ENCODE measurements at regions not wholly inside any gene's neighbourhood (a gene's known extent, or its start where the extent isn't known, plus 50 kb on each side); places are given as distances from the start of the nearest gene placed in this dataset.

DNA sequence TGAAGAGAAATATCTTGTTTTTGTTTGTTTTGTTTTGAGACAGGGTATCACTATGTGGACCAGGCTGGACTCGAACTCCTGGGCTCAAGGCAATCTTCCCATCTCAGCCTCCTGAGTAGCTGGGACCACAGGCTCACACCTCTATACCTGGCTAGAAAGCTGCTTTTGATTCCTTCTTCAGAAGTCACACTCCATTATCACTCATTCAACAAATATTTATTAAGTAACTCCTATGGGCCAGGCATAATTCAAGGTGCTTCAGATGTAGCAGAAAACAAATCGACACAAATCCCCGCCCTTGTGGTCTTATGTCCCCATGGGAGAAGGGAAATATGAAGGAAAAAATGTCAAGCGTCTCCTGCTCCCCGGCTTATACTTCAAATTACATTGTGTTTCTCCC is 72.6 kb upstream of the DHX15 start:
- H3K4me3 ChIP-seq = no peak overlapping the region
- no peak for DNase-seq (ENCODE audit: low read depth in 1 of 2, low spot score in 2 of 2)
- no peak overlapping the region for H3K27ac ChIP-seq

GRCh38 chr4:24657768-24658617 is 73.6 kb upstream of the DHX15 start:
- H3K4me1 ChIP-seq (replicated peaks) = no peaks in the 10 kb centered on the region; the same call in 1 of the 2 replicates
- H3K27me3 ChIP-seq (replicated peaks) = no peaks in the 10 kb centered on the region
- peak; percentile 48 to 64 for DNase-seq (ENCODE audit: low read depth in 1 of 2, low spot score in 2 of 2)
- no peak overlapping the region for H3K4me3 ChIP-seq
- H3K36me3 ChIP-seq = no peaks in the 10 kb centered on the region
- H3K27ac ChIP-seq = no peak overlapping the region
- H3K9me3 ChIP-seq (replicated peaks) = no peaks in the 10 kb centered on the region

More for the DNA sequence above, 72.6 kb upstream of the DHX15 start:
- H3K4me1 ChIP-seq (replicated peaks) = no peaks in the 10 kb centered on the region; the same call in 1 of the 2 replicates
- no peaks in the 10 kb centered on the region for H3K36me3 ChIP-seq
- H3K27me3 ChIP-seq (replicated peaks) = no peaks in the 10 kb centered on the region
- no peaks in the 10 kb centered on the region for H3K9me3 ChIP-seq (replicated peaks)

DNA sequence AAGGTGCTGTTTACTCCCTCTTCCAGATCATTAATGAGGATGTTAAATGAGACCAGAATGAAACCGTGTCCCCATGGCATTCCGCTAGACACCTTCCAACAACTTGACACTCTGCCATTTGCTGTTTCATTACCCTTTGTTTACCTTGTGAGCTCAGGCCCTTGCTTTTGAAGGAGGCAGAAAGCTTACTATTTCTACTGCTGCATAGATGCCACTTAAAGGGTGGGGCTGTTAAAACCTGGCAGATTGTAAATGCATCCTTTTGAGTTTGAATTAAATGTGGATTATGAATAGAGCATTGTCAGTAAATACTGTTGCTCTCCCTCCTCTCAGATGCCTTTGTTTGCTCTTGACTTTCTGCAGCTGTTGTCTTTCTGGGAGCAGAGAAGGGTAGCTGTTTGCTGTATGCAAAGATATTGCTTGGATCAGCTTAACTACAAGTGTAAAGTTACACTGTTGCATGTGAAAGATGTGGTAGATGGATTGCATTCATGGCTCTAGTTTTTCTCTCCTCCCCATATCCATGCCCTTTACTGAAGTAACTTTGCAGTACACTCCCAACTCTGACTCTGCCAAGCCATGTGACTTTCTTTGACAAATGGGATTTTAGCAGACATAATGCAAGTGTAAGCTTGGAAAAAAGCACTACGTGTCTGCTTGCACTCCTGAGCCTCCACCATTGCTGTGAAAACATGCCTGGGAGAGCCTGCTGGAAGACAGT is 75.0 kb upstream of the DHX15 start:
- Histone ChIP-seq H3K9me3 (replicated peaks) (no peaks in the 10 kb centered on the region), H3K27ac (no peak overlapping the region), H3K4me1 (replicated peaks) (no peaks in the 10 kb centered on the region; the same call in 1 of the 2 replicates), H3K36me3 (no peaks in the 10 kb centered on the region), H3K4me3 (no peak overlapping the region), H3K27me3 (replicated peaks) (no peaks in the 10 kb centered on the region)
- no peak for DNase-seq (ENCODE audit: low read depth in 1 of 2, low spot score in 2 of 2)

GRCh38 chr4:24662056-24662455 is 77.7 kb upstream of the DHX15 start:
- Histone ChIP-seq H3K36me3 (no peaks in the 10 kb centered on the region), H3K4me3 (no peak overlapping the region), H3K4me1 (replicated peaks) (no peaks in the 10 kb centered on the region; the same call in 1 of the 2 replicates), H3K27me3 (replicated peaks) (no peaks in the 10 kb centered on the region), H3K27ac (no peak overlapping the region), H3K9me3 (replicated peaks) (no peaks in the 10 kb centered on the region)
- no peak for DNase-seq (ENCODE audit: low read depth in 1 of 2, low spot score in 2 of 2)

DNA sequence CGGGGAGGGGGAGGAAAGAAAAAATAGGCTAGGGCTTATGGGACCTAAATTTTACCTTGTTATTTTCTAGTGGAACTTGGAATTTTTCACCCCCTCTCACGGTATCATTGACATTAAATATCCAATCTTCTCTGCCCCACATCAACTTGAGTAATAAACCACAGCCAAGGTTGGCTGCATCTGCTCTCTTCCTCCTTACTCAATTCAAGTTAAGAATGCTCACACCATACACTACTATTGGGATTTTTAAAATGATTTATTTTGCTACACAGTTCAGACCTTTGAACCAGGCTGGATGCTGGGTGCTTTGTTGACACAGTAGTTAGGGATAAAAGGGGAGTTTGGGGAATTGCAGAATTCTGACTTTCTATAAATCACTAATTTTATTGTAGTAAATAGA is 78.2 kb upstream of the DHX15 start:
- H3K9me3 ChIP-seq (replicated peaks) = no peaks in the 10 kb centered on the region
- no peak overlapping the region for H3K27ac ChIP-seq
- H3K4me1 ChIP-seq (replicated peaks) = no peaks in the 10 kb centered on the region; the same call in 1 of the 2 replicates
- no peaks in the 10 kb centered on the region for H3K27me3 ChIP-seq (replicated peaks)
- H3K4me3 ChIP-seq = no peak overlapping the region
- DNase-seq (ENCODE audit: low read depth in 1 of 2, low spot score in 2 of 2) = no peak
- H3K36me3 ChIP-seq = no peaks in the 10 kb centered on the region

- Histone ChIP-seq H3K4me3 (no peak overlapping the region), H3K4me1 (replicated peaks) (no peaks in the 10 kb centered on the region), H3K27ac (no peak overlapping the region), H3K27me3 (replicated peaks) (no peaks in the 10 kb centered on the region), H3K9me3 (replicated peaks) (no peaks in the 10 kb centered on the region), H3K36me3 (no peaks in the 10 kb centered on the region)
- DNase-seq (ENCODE audit: low read depth in 1 of 2, low spot score in 2 of 2) = no peak
Observed at GRCh38 chr4:24664956-24665355, 80.6 kb upstream of the DHX15 start.

- Histone ChIP-seq H3K27me3 (replicated peaks) (no peaks in the 10 kb centered on the region), H3K27ac (no peak overlapping the region), H3K9me3 (replicated peaks) (no peaks in the 10 kb centered on the region), H3K4me3 (no peak overlapping the region), H3K36me3 (no peaks in the 10 kb centered on the region), H3K4me1 (replicated peaks) (no peaks in the 10 kb centered on the region)
- DNase-seq (ENCODE audit: low read depth in 1 of 2, low spot score in 2 of 2) = no peak
Observed at GRCh38 chr4:24666316-24666715, 82.0 kb upstream of the DHX15 start.

DNA sequence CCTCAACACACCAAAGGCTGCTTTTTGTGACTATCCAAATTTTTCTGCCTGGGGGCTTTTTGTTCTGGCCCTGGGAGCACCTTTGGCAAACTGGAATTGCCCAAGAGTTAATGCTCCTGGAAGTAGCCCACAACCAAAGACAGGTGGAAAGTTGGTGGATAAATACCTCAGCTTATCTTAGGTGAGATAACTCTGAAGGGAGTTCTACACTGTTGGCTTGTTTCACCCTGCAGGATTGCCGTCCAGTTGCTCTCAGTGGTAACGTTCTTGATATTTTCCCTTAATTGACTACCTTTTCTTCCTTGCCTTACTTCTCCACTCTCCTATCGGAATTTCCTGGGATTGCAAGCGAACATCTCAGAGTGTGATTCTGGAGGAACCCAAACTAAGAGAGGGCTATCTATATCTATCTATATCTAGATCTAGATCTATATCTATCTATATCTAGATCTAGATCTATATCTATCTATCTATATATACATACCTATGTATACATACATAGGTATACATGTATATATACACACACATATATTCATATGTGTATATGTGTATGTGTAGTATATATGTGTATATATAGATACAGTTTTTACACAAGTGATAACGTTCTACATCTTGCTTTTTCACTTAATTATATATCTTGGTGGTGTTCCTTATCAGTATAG is 82.6 kb upstream of the DHX15 start:
- H3K4me1 ChIP-seq (replicated peaks) = no peaks in the 10 kb centered on the region
- no peak overlapping the region for H3K4me3 ChIP-seq
- no peak for DNase-seq (ENCODE audit: low read depth in 1 of 2, low spot score in 2 of 2)
- no peaks in the 10 kb centered on the region for H3K27me3 ChIP-seq (replicated peaks)
- no peaks in the 10 kb centered on the region for H3K36me3 ChIP-seq
- no peak overlapping the region for H3K27ac ChIP-seq
- no peaks in the 10 kb centered on the region for H3K9me3 ChIP-seq (replicated peaks)

DNA sequence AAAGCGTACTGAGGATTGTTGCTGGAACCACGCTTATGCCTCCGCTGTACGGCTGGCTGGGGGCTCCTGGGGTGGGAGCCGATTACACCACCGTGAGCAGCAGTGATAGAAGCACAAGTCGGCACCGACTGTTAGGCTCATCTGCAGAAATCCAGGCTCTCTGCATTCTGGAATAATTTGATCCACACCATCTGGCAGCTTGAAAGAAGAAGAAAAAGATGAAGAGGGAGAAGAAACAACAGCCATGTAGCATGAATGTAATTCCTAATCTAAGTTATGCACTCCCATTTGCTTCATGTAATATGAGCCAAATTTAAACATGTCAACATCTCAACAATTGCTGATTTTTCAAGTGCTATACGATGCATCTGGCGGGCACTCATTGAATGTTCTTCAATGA is 84.6 kb upstream of the DHX15 start:
- Histone ChIP-seq H3K27me3 (replicated peaks) (no peaks in the 10 kb centered on the region), H3K4me3 (no peak overlapping the region), H3K9me3 (replicated peaks) (no peaks in the 10 kb centered on the region), H3K27ac (no peak overlapping the region), H3K4me1 (replicated peaks) (no peaks in the 10 kb centered on the region), H3K36me3 (no peaks in the 10 kb centered on the region)
- no peak for DNase-seq (ENCODE audit: low read depth in 1 of 2, low spot score in 2 of 2)

- no peaks in the 10 kb centered on the region for H3K9me3 ChIP-seq (replicated peaks)
- H3K4me3 ChIP-seq = no peak overlapping the region
- H3K4me1 ChIP-seq (replicated peaks) = no peaks in the 10 kb centered on the region
- no peaks in the 10 kb centered on the region for H3K27me3 ChIP-seq (replicated peaks)
- no peak overlapping the region for H3K27ac ChIP-seq
- DNase-seq (ENCODE audit: low read depth in 1 of 2, low spot score in 2 of 2) = no peak
- H3K36me3 ChIP-seq = no peaks in the 10 kb centered on the region
Observed at GRCh38 chr4:24669751-24670150, 85.4 kb upstream of the DHX15 start.

GRCh38 chr4:24671849-24672248 is 87.5 kb upstream of the DHX15 start:
- H3K27me3 ChIP-seq (replicated peaks) = no peaks in the 10 kb centered on the region
- H3K4me1 ChIP-seq (replicated peaks) = no peaks in the 10 kb centered on the region
- no peaks in the 10 kb centered on the region for H3K9me3 ChIP-seq (replicated peaks)
- DNase-seq (ENCODE audit: low read depth in 1 of 2, low spot score in 2 of 2) = no peak
- H3K27ac ChIP-seq = no peak overlapping the region
- no peaks in the 10 kb centered on the region for H3K36me3 ChIP-seq
- no peak overlapping the region for H3K4me3 ChIP-seq

- Histone ChIP-seq H3K27ac (no peak overlapping the region), H3K9me3 (replicated peaks) (no peaks in the 10 kb centered on the region), H3K27me3 (replicated peaks) (no peaks in the 10 kb centered on the region), H3K4me1 (replicated peaks) (no peaks in the 10 kb centered on the region), H3K4me3 (no peak overlapping the region), H3K36me3 (no peaks in the 10 kb centered on the region)
- no peak for DNase-seq (ENCODE audit: low read depth in 1 of 2, low spot score in 2 of 2)
Observed at GRCh38 chr4:24672880-24673279, 88.5 kb upstream of the DHX15 start.

DNA sequence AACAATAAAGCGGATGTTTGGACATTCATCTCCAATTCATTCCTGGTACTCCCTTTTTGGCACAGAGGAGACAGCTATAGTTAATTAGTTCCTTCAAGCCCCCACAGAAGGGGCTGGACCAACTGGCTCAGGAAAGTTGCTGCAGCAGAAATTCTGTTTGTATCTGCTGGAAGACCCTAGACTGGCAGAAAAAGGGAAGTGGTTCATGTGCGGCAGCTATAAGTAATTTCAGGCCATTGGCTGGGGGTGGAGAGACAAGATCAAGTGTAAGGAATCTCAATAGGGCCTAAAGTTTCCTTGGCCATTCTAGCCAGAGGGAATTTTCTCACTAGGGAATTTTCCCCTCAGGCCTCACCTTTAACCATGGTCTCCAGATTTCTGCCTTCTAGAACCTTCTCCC is 89.9 kb upstream of the DHX15 start:
- Histone ChIP-seq H3K27ac (no peak overlapping the region), H3K36me3 (no peaks in the 10 kb centered on the region), H3K27me3 (replicated peaks) (no peaks in the 10 kb centered on the region), H3K4me3 (no peak overlapping the region), H3K4me1 (replicated peaks) (no peaks in the 10 kb centered on the region), H3K9me3 (replicated peaks) (no peaks in the 10 kb centered on the region)
- no peak for DNase-seq (ENCODE audit: low read depth in 1 of 2, low spot score in 2 of 2)

Data from SJSA1 (cell line).